AG04450 (cell line): ENCODE measurements at regions not wholly inside any gene's neighbourhood (a gene's known extent, or its start where the extent isn't known, plus 50 kb on each side); places are given as distances from the start of the nearest gene placed in this dataset.

Source experiments
- CTCF ChIA-PET: fragments of 300-600, 350-600 bp; formaldehyde crosslinking; extraction: SDS; loops from one replicate; lab custom pipeline; 2022; ENCODE audit warnings: antibody characterized with exemption, inconsistent platforms; lab: Charles Lee
- POLR2A ChIA-PET: fragments of 350-600 bp; formaldehyde crosslinking; extraction: SDS; loops from one replicate; lab custom pipeline; 2021; ENCODE audit warnings: antibody characterized with exemption, inconsistent platforms; lab: Yijun Ruan, JAX
- DNase-seq: peaks from one replicate; pipeline ENCODE4 v3.0.0-alpha.2; 2011; ENCODE audit warnings: low read depth, low spot score
- H3K27ac ChIP-seq: one replicate; pipeline ENCODE4 v1.5.1; 2012; ENCODE audit warnings: low read depth, low read length, control low read depth
- H3K27me3 ChIP-seq: one replicate; pipeline ENCODE4 v1.6.0; 2012; ENCODE audit warnings: low read length; ENCODE audit not compliant: control insufficient read depth, insufficient read depth
- H3K4me3 ChIP-seq: 2 replicates; pipeline ENCODE4 v1.5.1; 2011; ENCODE audit warnings: mild to moderate bottlenecking, low read depth, low read length, control low read depth
- H3K9me3 ChIP-seq: 2 replicates; pipeline ENCODE4 v1.5.1; 2012; ENCODE audit warnings: low read length; ENCODE audit not compliant: control insufficient read depth, insufficient read depth
- TF ChIP-seq, protein P1 (sequence below): IDR thresholded peaks from 2 replicates; pipeline ENCODE4 v1.5.1; 2011; ENCODE audit warnings: low read depth, low read length, control low read depth, inconsistent platforms

- no peak overlapping the region for H3K27ac ChIP-seq
- TF ChIP-seq, protein P1, sequence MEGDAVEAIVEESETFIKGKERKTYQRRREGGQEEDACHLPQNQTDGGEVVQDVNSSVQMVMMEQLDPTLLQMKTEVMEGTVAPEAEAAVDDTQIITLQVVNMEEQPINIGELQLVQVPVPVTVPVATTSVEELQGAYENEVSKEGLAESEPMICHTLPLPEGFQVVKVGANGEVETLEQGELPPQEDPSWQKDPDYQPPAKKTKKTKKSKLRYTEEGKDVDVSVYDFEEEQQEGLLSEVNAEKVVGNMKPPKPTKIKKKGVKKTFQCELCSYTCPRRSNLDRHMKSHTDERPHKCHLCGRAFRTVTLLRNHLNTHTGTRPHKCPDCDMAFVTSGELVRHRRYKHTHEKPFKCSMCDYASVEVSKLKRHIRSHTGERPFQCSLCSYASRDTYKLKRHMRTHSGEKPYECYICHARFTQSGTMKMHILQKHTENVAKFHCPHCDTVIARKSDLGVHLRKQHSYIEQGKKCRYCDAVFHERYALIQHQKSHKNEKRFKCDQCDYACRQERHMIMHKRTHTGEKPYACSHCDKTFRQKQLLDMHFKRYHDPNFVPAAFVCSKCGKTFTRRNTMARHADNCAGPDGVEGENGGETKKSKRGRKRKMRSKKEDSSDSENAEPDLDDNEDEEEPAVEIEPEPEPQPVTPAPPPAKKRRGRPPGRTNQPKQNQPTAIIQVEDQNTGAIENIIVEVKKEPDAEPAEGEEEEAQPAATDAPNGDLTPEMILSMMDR: no peak
- POLR2A ChIA-PET: no interaction called here
- H3K27me3 ChIP-seq: no peaks in the 10 kb centered on the region
- CTCF ChIA-PET: no interaction called here
- DNase-seq: no peak
- no peak overlapping the region for H3K4me3 ChIP-seq
- H3K9me3 ChIP-seq: peaks cover 75% of the 10 kb centered on the region
Measured at GRCh38 chr1:5743435-5744095, 248.7 kb downstream of the NPHP4 start.

DNA sequence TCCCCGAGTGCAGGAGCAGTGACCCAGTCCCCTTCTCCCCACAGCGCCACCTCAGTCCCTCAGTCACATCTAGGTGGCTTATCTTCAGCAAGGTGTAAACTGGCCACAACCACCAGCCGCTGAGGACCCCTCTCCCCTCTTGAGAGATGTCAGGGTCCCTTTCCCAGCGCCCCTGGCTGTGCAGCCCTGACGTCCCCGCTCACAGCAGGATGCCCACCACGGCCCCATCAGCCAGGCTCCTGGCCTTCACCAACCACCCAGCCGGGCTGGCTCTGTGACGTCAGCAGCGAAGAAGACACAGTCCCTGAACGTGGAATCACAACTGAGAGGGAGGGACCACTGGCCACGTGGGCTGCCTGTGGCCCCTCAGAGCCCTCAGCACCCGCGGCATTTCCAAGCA lies 249.4 kb downstream of the NPHP4 start:
- H3K9me3 ChIP-seq: peaks cover 68% of the 10 kb centered on the region
- no peak overlapping the region for H3K4me3 ChIP-seq
- CTCF ChIA-PET: no interaction called here
- H3K27ac ChIP-seq: no peak overlapping the region
- no peaks in the 10 kb centered on the region for H3K27me3 ChIP-seq
- TF ChIP-seq, protein P1: no peak
- no peak for DNase-seq
- POLR2A ChIA-PET: no interaction called here

GRCh38 chr1:5742032-5742431 lies 250.2 kb downstream of the NPHP4 start:
- Histone ChIP-seq H3K27me3 (no peaks in the 10 kb centered on the region), H3K9me3 (peaks cover 64% of the 10 kb centered on the region), H3K27ac (no peak overlapping the region), H3K4me3 (no peak overlapping the region)
- ChIA-PET CTCF (no interaction called here), POLR2A (interaction anchor here (0.6 kb wide), 1 partner anchor 24 kb away, joined by 4 read pairs; no protein-coding TSS in a partner anchor)
- DNase-seq: no peak
- TF ChIP-seq, protein P1: no peak

- ChIA-PET POLR2A (interaction anchor here (0.6 kb wide), 1 partner anchor 23 kb away, joined by 4 read pairs; no protein-coding TSS in a partner anchor), CTCF (no interaction called here)
- Histone ChIP-seq H3K27ac (no peak overlapping the region), H3K27me3 (no peaks in the 10 kb centered on the region), H3K9me3 (peaks cover 60% of the 10 kb centered on the region), H3K4me3 (no peak overlapping the region)
- no peak for DNase-seq
- TF ChIP-seq, protein P1: no peak
Measured at GRCh38 chr1:5740865-5741860, 251.1 kb downstream of the NPHP4 start.
